HG03565 (cell line): ENCODE measurements at regions not wholly inside any gene's neighbourhood (a gene's known extent, or its start where the extent isn't known, plus 50 kb on each side); places are given as distances from the start of the nearest gene placed in this dataset.

Source experiments
- ATAC-seq: cut with Tn5 transposase; IDR thresholded peaks from one replicate; pipeline ENCODE4 v1.9.1; 2021; ENCODE audit warnings: mild to moderate bottlenecking, moderate library complexity; ENCODE audit not compliant: unreplicated experiment

- no peak for ATAC-seq
Measured at GRCh38 chr17:79361221-79361734, 249.6 kb downstream of the RBFOX3 start.

GRCh38 chr17:79360196-79360595, 250.7 kb downstream of the RBFOX3 start:
- ATAC-seq: no peak

DNA sequence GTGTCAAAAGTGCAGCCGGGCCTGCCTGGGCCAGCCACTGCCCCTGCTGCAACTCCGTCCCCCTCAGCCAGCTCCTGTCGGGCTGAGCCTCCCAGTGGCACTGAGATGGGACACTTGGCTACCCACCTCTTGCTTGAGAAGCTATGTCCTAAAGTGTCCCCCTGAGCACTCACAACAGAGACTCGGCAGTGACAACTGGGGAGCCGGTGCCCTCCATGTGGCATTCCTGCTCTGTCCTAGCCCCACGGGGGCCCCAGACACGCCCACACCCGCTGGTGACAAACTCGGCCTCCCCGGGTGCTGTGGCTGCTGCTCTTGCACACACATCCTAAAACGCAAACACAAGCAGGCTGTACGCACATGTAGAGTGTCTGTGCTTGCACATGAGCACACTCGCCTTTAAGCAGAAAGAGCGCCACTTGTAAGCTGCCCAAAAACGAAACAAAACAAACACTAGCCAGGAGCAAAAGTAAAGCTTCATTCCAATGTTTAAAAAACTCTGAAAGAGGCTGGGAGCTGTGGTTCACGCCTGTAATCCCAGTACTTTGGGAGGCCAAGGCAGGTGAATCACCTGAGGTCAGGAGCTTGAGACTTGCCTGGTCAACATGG, 253.9 kb downstream of the RBFOX3 start:
- no peak for ATAC-seq

DNA sequence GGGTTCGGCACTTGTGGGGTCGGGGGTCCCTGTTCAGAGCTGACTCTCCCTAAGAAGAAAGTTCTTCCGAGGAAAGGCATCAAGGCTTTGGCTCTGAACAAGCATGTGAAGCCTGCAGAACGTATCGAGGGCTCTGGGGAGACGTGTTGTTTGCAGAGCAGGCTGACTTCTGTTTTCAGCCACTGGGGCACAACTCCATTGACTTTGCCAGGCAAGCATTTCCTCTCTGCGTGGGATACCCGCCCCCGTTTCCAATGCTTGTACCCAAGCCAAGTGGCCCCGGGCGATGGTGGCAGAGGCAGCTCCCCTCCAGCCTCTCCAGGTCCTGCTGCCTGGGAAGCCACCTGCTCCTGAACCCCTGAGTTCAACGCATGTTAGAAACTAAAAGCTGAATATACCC, 255.7 kb downstream of the RBFOX3 start:
- ATAC-seq: no peak

DNA sequence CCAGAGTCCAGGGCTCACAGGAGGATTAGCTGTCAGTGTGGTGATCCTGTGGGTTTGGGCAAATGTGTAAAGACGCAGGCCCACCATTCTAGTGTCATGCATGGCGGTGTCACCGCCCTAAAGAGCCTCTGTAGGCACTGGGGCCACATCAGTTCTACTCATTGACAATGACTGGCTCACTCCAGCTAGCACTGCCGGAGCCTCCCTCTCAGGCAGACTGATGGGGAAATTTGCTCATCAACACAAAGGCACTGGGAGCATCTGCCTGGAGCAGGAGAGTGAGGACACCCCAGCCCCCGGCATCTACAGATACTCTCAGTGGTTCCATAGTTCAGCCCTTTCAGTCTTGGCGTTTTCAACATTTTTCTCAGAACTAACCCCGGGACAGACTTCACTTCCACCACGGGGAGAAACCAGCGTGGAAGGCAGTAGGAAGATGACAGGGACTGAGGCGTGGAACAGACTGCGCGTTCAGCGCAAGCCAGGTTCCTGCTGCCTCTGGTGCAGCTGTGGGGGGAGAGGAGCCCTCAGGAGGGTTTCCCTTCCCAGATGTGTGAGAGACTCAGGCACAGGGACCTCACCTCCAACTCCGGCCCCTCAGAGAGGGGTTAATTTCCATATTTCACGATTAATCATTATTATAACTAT, 256.6 kb downstream of the RBFOX3 start:
- no peak for ATAC-seq

DNA sequence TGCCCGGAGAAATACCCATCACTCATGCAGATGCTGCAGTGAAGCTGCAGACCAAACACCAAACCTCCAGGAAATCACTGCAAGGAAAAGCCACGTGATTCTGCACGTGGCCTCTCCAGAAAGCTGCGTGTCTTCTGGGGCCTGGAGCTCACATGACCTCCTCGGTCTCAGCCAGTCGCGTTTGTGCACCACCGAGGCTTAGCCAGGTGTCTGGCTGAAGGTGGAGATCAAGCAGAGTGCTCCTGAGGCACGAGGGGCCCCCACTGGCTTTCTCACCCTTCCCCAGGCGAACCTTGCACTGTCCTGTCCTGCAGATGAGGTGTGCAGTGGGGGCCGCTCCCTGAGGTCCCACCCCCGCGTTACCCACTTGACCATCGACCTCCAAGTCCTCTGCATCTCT, 257.3 kb downstream of the RBFOX3 start:
- ATAC-seq: no peak

GRCh38 chr17:79353016-79353415, 257.8 kb downstream of the RBFOX3 start:
- no peak for ATAC-seq

GRCh38 chr17:79350533-79350932, 260.3 kb downstream of the RBFOX3 start:
- ATAC-seq: no peak

DNA sequence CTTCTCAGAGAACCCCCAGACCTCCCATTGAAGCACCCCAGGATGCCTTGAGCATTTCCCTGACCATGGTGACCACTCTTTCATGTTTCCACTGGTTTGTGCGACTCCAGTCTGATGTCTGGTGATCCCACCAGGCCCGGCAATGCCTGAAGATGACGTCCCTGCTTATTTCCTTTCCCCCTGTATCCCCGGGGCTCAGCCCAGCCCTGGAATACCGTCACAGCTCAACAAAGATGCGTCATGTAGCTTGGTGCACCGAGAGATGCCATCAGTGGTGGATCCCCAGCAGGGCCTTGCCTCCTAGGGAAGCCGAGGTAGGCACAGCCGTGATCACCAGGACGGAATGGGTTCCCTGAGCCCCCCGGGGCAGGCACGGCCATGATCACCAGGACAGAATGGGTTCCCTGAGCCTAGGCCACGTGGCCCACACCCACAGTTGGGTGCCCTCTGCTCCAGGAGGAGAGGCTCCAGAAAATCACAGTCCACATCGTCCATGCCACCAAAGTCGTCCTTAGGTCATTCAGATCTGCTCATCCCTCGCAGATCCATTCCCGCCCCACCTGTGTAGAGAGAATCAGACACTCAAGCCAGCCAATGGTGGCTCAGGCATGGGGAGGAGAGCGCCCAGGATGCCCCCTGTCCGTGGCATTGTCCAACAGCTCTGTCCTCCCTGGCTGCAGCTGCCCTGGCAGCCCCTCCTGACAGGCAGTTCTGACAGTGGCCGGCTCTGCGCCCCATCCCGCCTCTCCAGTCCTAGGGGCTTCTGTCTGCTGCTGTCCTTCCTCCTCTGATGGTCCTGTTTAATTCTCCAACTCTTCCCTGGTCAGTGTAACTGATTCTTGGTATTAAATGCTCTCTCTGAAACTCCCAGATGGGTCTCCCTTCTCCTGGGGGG, 261.1 kb downstream of the RBFOX3 start:
- ATAC-seq: no peak

- ATAC-seq: no peak
Measured at GRCh38 chr17:79342376-79342775, 267.8 kb downstream of the ENGASE start.

DNA sequence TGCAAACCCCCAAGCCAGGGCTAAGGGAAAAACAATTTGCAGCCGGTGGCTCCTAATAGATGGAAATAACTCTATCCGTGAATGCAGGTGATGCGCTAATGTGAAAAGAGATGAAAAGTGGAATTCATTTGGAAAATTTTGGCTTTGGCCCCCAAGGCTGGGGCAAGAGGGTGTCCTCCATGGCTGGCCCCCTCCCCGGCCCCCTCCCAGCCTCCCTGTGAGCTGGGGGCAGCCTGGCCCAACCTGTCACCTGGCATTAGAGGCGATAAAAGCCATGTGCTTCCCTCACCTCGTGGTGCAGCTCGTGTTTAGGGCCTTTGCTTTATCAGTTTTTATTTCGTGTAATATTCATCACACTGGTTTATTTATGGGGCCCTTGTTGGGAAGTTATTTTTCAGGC, 267.2 kb downstream of the ENGASE start:
- ATAC-seq: no peak

DNA sequence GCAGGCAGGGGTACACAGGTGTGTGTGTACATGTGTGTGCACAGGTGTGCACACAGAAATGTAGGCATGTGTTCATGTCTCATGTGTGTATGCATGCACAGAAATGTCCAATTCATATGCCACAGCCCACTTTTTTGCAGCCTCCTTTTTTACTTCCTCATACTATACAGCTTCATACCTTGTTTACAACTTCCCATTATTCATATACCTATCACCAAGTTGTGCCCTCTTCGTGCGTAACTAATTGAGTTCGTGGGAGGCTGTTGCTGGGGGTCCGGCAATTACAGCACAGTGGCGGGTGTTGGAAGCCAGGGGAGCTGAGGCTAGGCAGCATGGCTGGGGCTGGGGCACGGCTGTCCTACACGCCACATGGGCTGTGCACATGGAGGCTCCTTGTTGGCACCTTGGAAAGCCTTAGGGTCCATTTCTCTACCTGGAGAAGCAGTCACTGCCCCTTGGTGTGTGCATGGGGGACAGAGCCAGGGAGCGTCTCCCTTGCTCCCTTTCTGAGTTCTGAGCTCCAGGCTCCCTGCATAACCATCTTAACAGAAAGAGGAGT, 266.7 kb downstream of the ENGASE start:
- no peak for ATAC-seq

DNA sequence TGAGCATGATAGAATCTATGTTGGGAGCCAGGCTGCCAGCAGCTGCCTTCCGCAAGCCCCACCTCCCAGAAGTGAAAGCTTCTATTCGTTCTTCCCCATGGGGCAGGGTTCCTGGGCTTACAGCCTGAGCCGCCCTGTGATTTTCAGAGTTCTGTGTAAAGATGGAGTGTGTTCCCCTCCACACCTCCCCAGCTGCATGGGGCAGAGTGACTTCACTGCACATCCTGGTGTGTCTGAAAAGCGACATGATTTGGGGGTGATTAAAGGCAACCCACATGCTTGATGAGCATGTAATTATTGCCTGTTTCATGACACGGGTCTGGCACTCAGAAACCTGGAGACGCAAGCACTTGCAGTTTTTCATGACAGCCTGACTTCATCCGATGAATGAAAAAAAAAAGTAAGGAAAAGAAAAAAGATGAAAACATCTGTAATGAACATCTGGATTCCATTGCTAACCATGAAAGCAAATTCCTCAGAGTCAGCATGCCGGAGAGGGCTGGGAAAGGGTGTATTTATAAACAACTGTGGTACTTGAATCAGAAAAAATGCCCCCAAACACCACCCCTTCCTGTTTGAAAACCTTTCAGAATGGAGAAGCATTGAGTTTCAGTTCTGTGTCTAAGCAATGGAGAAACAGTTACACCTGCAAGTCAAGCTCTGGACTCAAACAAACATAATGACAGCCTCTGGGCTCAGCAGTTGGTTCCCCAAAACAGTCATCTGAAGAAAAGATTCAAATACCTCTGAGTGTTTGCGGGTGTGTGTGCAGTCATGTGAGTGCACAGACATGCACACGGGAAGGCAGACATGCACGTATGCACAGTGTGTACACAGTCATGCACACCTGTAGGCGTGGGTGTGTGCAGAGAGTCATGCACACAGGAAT, 266.0 kb downstream of the ENGASE start:
- ATAC-seq: peak; percentile 75

- ATAC-seq: no peak
Measured at GRCh38 chr17:79339321-79339720, 264.7 kb downstream of the ENGASE start.

- no peak for ATAC-seq
Measured at GRCh38 chr17:79338604-79339003, 264.0 kb downstream of the ENGASE start.

GRCh38 chr17:79338152-79338551, 263.5 kb downstream of the ENGASE start:
- no peak for ATAC-seq

- no peak for ATAC-seq
Measured at GRCh38 chr17:79337053-79337452, 262.4 kb downstream of the ENGASE start.

- ATAC-seq: no peak
Measured at GRCh38 chr17:79335456-79335855, 260.8 kb downstream of the ENGASE start.

- no peak for ATAC-seq
Measured at GRCh38 chr17:79332011-79332554, 257.5 kb downstream of the ENGASE start.

- ATAC-seq: no peak
Measured at GRCh38 chr17:79331492-79331891, 256.9 kb downstream of the ENGASE start.
